Erythroblast (primary cell): ENCODE measurements at regions not wholly inside any gene's neighbourhood (a gene's known extent, or its start where the extent isn't known, plus 50 kb on each side); places are given as distances from the start of the nearest gene placed in this dataset.

ENCODE experiments used
- GATA1 ChIP-seq: IDR thresholded peaks from 2 replicates; pipeline ENCODE4 v1.6.1; 2011; ENCODE audit warnings: low read depth, mild to moderate bottlenecking, control low read depth, low read length, moderate library complexity
- POLR2A ChIP-seq: IDR thresholded peaks from 2 replicates; pipeline ENCODE4 v1.6.1; 2011; ENCODE audit warnings: mild to moderate bottlenecking, low read length

GRCh38 chrY:19059733-19060132 is 286.2 kb upstream of the HSFY2 start:
- TF ChIP-seq POLR2A (no peak), GATA1 (no peak)
